IMR-90 (cell line): ENCODE measurements at regions not wholly inside any gene's neighbourhood (a gene's known extent, or its start where the extent isn't known, plus 50 kb on each side); places are given as distances from the start of the nearest gene placed in this dataset.

Experiments
- FOS ChIP-seq: fragments of 150-350 bp; IDR thresholded peaks from 2 replicates; pipeline ENCODE4 v1.6.1; 2016; ENCODE audit warnings: low read depth, low read length
- NFE2L2 ChIP-seq: fragments of 150-350 bp; IDR thresholded peaks from 2 replicates; pipeline ENCODE4 v1.6.1; 2016; ENCODE audit warnings: low read depth, mild to moderate bottlenecking, low read length
- POLR2A ChIP-seq: IDR thresholded peaks from 2 replicates; pipeline ENCODE4 v1.6.1; 2012; ENCODE audit warnings: mild to moderate bottlenecking, low read depth, low read length
- RAD21 ChIP-seq: IDR thresholded peaks from 2 replicates; pipeline ENCODE4 v1.6.1; 2012; ENCODE audit warnings: low read length, improper control_type of control experiment
- SMC3 ChIP-seq: fragments of 150-350 bp; IDR thresholded peaks from 2 replicates; pipeline ENCODE4 v1.6.1; 2016; ENCODE audit warnings: low read depth, mild to moderate bottlenecking, antibody characterized with exemption, low read length, moderate library complexity
- TF ChIP-seq, protein P1 (sequence below): conservative IDR thresholded peaks from 2 replicates; pipeline ENCODE4 v1.5.1; 2012; ENCODE audit warnings: mild to moderate bottlenecking, low read depth, low read length, improper control_type of control experiment
- TF ChIP-seq, protein P2 (sequence below): fragments of 150-350 bp; IDR thresholded peaks from 2 replicates; pipeline ENCODE4 v1.6.1; 2017; ENCODE audit warnings: mild to moderate bottlenecking, antibody characterized with exemption, low read length, low read depth

DNA sequence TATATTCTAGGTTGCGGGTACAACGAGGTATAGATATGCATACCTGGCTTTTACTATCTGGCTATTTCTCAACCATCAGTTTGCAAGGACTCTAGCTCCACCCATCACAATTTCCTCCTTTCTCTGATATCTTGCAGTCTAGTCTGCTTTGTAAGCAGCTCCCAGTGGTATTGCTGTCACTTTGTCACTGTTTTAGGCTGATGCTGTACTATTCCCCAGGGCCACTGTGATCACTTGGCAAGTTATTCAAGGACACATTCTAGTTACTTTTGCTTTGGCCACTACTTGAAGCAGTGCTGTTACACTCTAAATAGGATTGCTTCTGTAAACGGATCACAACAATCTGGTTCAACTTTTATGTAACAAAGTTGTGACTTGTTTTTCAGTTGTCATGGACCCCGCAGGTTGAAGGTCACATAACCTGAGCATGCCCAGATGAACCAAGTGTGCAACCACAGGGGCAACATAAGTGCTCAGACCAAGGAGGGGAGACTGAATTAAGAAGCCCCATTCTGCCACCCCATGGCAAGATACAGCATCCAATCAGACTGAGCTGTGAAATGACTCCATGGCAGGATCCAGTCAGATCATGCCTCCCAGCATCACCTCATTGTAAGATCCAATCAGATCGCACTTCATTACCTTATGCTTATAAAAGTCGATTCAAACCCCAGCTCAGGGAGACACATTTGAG is 588.4 kb upstream of the CITED2 start:
- TF ChIP-seq, protein P1, sequence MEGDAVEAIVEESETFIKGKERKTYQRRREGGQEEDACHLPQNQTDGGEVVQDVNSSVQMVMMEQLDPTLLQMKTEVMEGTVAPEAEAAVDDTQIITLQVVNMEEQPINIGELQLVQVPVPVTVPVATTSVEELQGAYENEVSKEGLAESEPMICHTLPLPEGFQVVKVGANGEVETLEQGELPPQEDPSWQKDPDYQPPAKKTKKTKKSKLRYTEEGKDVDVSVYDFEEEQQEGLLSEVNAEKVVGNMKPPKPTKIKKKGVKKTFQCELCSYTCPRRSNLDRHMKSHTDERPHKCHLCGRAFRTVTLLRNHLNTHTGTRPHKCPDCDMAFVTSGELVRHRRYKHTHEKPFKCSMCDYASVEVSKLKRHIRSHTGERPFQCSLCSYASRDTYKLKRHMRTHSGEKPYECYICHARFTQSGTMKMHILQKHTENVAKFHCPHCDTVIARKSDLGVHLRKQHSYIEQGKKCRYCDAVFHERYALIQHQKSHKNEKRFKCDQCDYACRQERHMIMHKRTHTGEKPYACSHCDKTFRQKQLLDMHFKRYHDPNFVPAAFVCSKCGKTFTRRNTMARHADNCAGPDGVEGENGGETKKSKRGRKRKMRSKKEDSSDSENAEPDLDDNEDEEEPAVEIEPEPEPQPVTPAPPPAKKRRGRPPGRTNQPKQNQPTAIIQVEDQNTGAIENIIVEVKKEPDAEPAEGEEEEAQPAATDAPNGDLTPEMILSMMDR = no peak
- TF ChIP-seq FOS = no peak
- no peak for TF ChIP-seq POLR2A
- TF ChIP-seq SMC3 = no peak
- TF ChIP-seq NFE2L2 = no peak
- TF ChIP-seq, protein P2, sequence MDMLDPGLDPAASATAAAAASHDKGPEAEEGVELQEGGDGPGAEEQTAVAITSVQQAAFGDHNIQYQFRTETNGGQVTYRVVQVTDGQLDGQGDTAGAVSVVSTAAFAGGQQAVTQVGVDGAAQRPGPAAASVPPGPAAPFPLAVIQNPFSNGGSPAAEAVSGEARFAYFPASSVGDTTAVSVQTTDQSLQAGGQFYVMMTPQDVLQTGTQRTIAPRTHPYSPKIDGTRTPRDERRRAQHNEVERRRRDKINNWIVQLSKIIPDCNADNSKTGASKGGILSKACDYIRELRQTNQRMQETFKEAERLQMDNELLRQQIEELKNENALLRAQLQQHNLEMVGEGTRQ = no peak
- TF ChIP-seq RAD21 = no peak
